AG04450 (cell line): ENCODE measurements at regions not wholly inside any gene's neighbourhood (a gene's known extent, or its start where the extent isn't known, plus 50 kb on each side); places are given as distances from the start of the nearest gene placed in this dataset.

Source experiments
- CTCF ChIA-PET: fragments of 300-600, 350-600 bp; formaldehyde crosslinking; extraction: SDS; loops from one replicate; lab custom pipeline; 2022; ENCODE audit warnings: antibody characterized with exemption, inconsistent platforms; lab: Charles Lee
- POLR2A ChIA-PET: fragments of 350-600 bp; formaldehyde crosslinking; extraction: SDS; loops from one replicate; lab custom pipeline; 2021; ENCODE audit warnings: antibody characterized with exemption, inconsistent platforms; lab: Yijun Ruan, JAX
- DNase-seq: peaks from one replicate; pipeline ENCODE4 v3.0.0-alpha.2; 2011; ENCODE audit warnings: low read depth, low spot score
- H3K27ac ChIP-seq: one replicate; pipeline ENCODE4 v1.5.1; 2012; ENCODE audit warnings: low read depth, low read length, control low read depth
- H3K27me3 ChIP-seq: one replicate; pipeline ENCODE4 v1.6.0; 2012; ENCODE audit warnings: low read length; ENCODE audit not compliant: control insufficient read depth, insufficient read depth
- H3K4me3 ChIP-seq: 2 replicates; pipeline ENCODE4 v1.5.1; 2011; ENCODE audit warnings: mild to moderate bottlenecking, low read depth, low read length, control low read depth
- H3K9me3 ChIP-seq: 2 replicates; pipeline ENCODE4 v1.5.1; 2012; ENCODE audit warnings: low read length; ENCODE audit not compliant: control insufficient read depth, insufficient read depth
- TF ChIP-seq, protein P1 (sequence below): IDR thresholded peaks from 2 replicates; pipeline ENCODE4 v1.5.1; 2011; ENCODE audit warnings: low read depth, low read length, control low read depth, inconsistent platforms

GRCh38 chr4:100960232-100960631, 387.1 kb downstream of the PPP3CA start:
- ChIA-PET CTCF (no interaction called here), POLR2A (no interaction called here)
- H3K9me3 ChIP-seq: no peaks in the 10 kb centered on the region
- DNase-seq: no peak
- no peak overlapping the region for H3K4me3 ChIP-seq
- H3K27ac ChIP-seq: no peak overlapping the region
- no peaks in the 10 kb centered on the region for H3K27me3 ChIP-seq
- TF ChIP-seq, protein P1, sequence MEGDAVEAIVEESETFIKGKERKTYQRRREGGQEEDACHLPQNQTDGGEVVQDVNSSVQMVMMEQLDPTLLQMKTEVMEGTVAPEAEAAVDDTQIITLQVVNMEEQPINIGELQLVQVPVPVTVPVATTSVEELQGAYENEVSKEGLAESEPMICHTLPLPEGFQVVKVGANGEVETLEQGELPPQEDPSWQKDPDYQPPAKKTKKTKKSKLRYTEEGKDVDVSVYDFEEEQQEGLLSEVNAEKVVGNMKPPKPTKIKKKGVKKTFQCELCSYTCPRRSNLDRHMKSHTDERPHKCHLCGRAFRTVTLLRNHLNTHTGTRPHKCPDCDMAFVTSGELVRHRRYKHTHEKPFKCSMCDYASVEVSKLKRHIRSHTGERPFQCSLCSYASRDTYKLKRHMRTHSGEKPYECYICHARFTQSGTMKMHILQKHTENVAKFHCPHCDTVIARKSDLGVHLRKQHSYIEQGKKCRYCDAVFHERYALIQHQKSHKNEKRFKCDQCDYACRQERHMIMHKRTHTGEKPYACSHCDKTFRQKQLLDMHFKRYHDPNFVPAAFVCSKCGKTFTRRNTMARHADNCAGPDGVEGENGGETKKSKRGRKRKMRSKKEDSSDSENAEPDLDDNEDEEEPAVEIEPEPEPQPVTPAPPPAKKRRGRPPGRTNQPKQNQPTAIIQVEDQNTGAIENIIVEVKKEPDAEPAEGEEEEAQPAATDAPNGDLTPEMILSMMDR: no peak

DNA sequence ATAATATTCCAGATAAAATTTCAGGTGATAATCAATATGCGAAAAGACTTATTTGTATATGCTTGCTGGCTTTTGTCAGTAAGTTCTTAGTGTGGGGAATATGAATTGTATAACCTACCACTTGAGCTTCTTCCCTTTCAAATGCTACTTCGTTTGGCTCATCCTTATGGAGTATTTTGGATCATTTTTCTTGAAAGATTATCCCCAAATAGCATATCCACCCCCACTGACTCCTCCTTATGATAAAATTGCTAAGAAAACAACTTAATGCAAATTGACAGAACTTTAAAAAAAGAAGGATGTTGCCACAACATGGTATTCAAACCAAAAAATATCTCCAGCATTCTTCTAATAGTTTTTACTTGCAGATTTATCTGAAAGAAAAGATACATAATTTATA, 393.3 kb downstream of the PPP3CA start:
- ChIA-PET POLR2A (no interaction called here), CTCF (no interaction called here)
- no peak for DNase-seq
- TF ChIP-seq, protein P1: no peak
- H3K27ac ChIP-seq: no peak overlapping the region
- H3K4me3 ChIP-seq: no peak overlapping the region
- no peaks in the 10 kb centered on the region for H3K9me3 ChIP-seq
- no peaks in the 10 kb centered on the region for H3K27me3 ChIP-seq

GRCh38 chr4:100953616-100954015, 393.7 kb downstream of the PPP3CA start:
- ChIA-PET CTCF (no interaction called here), POLR2A (no interaction called here)
- TF ChIP-seq, protein P1: no peak

DNA sequence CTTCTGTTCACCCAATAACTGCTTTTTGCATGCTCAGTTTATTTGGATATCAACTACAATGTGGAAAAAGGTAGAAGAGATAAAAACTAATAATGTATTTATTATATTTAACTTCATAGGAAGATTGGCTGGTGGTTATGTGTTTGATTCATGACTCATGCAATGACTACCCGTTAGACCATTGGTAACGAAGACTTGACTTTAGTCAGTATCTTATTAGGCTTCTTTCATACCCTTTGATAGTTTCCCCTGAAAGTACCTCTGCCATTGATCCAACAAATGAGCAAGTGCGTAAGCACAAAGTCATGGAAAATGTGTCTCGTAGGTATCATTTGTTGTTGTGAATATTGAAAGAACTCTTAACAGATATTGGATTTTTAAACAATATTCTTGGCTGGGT, 394.7 kb downstream of the PPP3CA start:
- Histone ChIP-seq H3K27ac (no peak overlapping the region), H3K4me3 (no peak overlapping the region), H3K9me3 (no peaks in the 10 kb centered on the region), H3K27me3 (no peaks in the 10 kb centered on the region)
- CTCF ChIA-PET: no interaction called here
- POLR2A ChIA-PET: no interaction called here
- TF ChIP-seq, protein P1: no peak
- no peak for DNase-seq

More at GRCh38 chr4:100953616-100954015, 393.7 kb downstream of the PPP3CA start:
- Histone ChIP-seq H3K9me3 (no peaks in the 10 kb centered on the region), H3K4me3 (no peak overlapping the region), H3K27ac (no peak overlapping the region), H3K27me3 (no peaks in the 10 kb centered on the region)
- DNase-seq: no peak

DNA sequence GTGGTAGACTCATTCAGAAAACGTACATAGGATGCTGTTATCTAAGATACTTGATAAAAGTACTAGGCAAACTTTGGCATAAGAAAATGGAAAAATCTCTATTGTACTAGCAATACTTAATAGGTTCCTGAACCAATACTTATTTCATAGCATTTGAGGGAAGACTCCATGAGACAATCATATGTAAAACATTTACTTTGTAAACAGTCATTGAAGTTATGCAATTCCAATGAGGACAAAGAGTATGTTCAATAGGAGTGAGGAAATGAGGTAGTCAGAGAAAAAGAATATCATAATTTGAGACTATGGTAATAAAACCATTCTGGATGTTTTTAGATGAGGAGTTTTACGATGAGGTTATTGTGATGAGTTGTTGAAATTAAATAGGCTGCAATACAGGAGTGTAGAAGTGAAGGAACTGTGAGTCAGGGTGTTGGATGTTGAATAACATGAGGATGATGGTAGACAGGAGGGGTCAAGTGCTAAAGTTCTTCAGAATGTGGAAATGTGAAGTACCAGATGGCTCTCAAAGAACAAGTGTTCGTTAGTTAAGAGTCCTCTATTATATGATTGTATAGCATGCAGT, 397.9 kb downstream of the PPP3CA start:
- CTCF ChIA-PET: no interaction called here
- TF ChIP-seq, protein P1: no peak
- Histone ChIP-seq H3K4me3 (no peak overlapping the region), H3K9me3 (no peaks in the 10 kb centered on the region), H3K27me3 (no peaks in the 10 kb centered on the region), H3K27ac (no peak overlapping the region)
- POLR2A ChIA-PET: no interaction called here
- no peak for DNase-seq
